GM12878 (cell line): ENCODE measurements at regions not wholly inside any gene's neighbourhood (a gene's known extent, or its start where the extent isn't known, plus 50 kb on each side); places are given as distances from the start of the nearest gene placed in this dataset.

Experiments used
- ATAC-seq: fragments of 200-7000 bp; cut with Tn5 transposase; 3 replicates; pipeline ENCODE4 v1.9.1; 2020; ENCODE audit warnings: mild to moderate bottlenecking, moderate library complexity
- BruUV-seq: library from RNA; stranded (reverse); fragments of 400-500 nt; replicated peaks from 2 replicates; lab custom pipeline; 2021; lab: Mats Ljungman, UMichigan
- CTCF ChIA-PET: fragments of 300-600 bp; sonication (Branson Sonifier 250); formaldehyde crosslinking; extraction: SDS; loops from one replicate; lab custom pipeline; 2021; ENCODE audit warnings: inconsistent platforms; lab: Yijun Ruan, JAX
- POLR2A ChIA-PET: fragments of 350-600 bp; formaldehyde crosslinking; extraction: SDS; loops from one replicate; lab custom pipeline; 2021; ENCODE audit warnings: inconsistent platforms; lab: Charles Lee
- RAD21 ChIA-PET: fragments of 300-600 bp; sonication (Branson Sonifier 250); formaldehyde crosslinking; loops from one replicate; lab custom pipeline; 2023; ENCODE audit warnings: antibody characterized with exemption; ENCODE audit not compliant: unreplicated experiment; lab: Charles Lee
- SMC1A ChIA-PET: fragments of 300-600 bp; sonication (Branson Sonifier 250); formaldehyde crosslinking; loops from one replicate; lab custom pipeline; 2023; ENCODE audit not compliant: unreplicated experiment, uncharacterized antibody; lab: Charles Lee
- DNase-seq: peaks from one replicate; pipeline ENCODE4 v3.0.0-alpha.2; 2011; ENCODE audit warnings: low read depth, low spot score
- FAIRE-seq: peaks from 3 replicates; lab custom pipeline; 2011; peaks lifted over from hg19 to GRCh38; lab: Jason Lieb, UNC
- H2AFZ ChIP-seq: 2 replicates; pipeline ENCODE4 v1.6.0; 2011; ENCODE audit warnings: low read depth, low read length, control low read depth; ENCODE audit not compliant: control insufficient read depth
- H3K27ac ChIP-seq: 2 replicates; pipeline ENCODE4 v1.5.1; 2011; ENCODE audit warnings: control low read depth; ENCODE audit not compliant: control insufficient read depth, insufficient read depth
- H3K27me3 ChIP-seq, 2 experiments: replicated peaks in 1 of 2; 2 replicates each; pipeline versions ENCODE4 v1.6.0 to v1.6.1; 2011; ENCODE audit warnings: low read length in 1 of 2; ENCODE audit not compliant: control insufficient read depth in 2 of 2, insufficient read depth in 2 of 2
- H3K36me3 ChIP-seq, 2 experiments: 2 replicates each; pipeline ENCODE4 v1.5.1; 2011; ENCODE audit warnings: low read length in 1 of 2; ENCODE audit not compliant: control insufficient read depth in 2 of 2, insufficient read depth in 2 of 2
- H3K4me1 ChIP-seq: 2 replicates; pipeline ENCODE4 v1.6.1; 2011; ENCODE audit warnings: mild to moderate bottlenecking, low read length, moderate library complexity, mixed read lengths; ENCODE audit not compliant: control insufficient read depth, insufficient read depth
- H3K4me2 ChIP-seq: 2 replicates; pipeline ENCODE4 v1.6.0; 2011; ENCODE audit warnings: control low read depth; ENCODE audit not compliant: control insufficient read depth, insufficient read depth
- H3K4me3 ChIP-seq: fragments of 200-600 bp; sonication (generic); 2 replicates; pipeline ENCODE4 v1.5.1; 2016
- H3K79me2 ChIP-seq: 2 replicates; pipeline ENCODE4 v1.6.0; 2011; ENCODE audit warnings: low read length; ENCODE audit not compliant: control insufficient read depth, insufficient read depth
- H3K9ac ChIP-seq: 2 replicates; pipeline ENCODE4 v1.8.0; 2011; ENCODE audit warnings: low read length, control low read depth, mixed read lengths; ENCODE audit not compliant: control insufficient read depth, insufficient read depth
- H3K9me3 ChIP-seq: replicated peaks from 3 replicates; pipeline ENCODE4 v1.5.1; 2011; ENCODE audit warnings: mild to moderate bottlenecking, low read length; ENCODE audit not compliant: control insufficient read depth, insufficient read depth
- H4K20me1 ChIP-seq: 2 replicates; pipeline ENCODE4 v1.6.0; 2011; ENCODE audit not compliant: control insufficient read depth, insufficient read depth
- E4F1 ChIP-seq: fragments of 450-650 bp; IDR thresholded peaks from 2 replicates; pipeline ENCODE4 v1.6.1; 2018; ENCODE audit warnings: borderline replicate concordance, mild to moderate bottlenecking; ENCODE audit not compliant: partially characterized antibody
- FOS ChIP-seq: IDR thresholded peaks from 3 replicates; pipeline ENCODE4 v1.6.1; 2011; ENCODE audit warnings: borderline replicate concordance; ENCODE audit not compliant: insufficient read length; ENCODE audit errors: extremely low read depth
- FOXK2 ChIP-seq: fragments of 450-650 bp; IDR thresholded peaks from 2 replicates; pipeline ENCODE4 v1.6.1; 2017; ENCODE audit warnings: mild to moderate bottlenecking, moderate library complexity
- GABPA ChIP-seq: IDR thresholded peaks from 2 replicates; pipeline ENCODE4 v1.6.1; 2014; ENCODE audit warnings: antibody characterized with exemption, low read depth, mild to moderate bottlenecking, inconsistent platforms
- IRF5 ChIP-seq: fragments of 450-650 bp; IDR thresholded peaks from 2 replicates; pipeline ENCODE4 v1.6.1; 2017; ENCODE audit warnings: borderline replicate concordance
- NFYB ChIP-seq: IDR thresholded peaks from 2 replicates; pipeline ENCODE4 v1.6.1; 2011; ENCODE audit warnings: low read depth, mild to moderate bottlenecking, low read length, improper control_type of control experiment, moderate library complexity; ENCODE audit not compliant: insufficient read depth
- NKRF ChIP-seq: fragments of 450-650 bp; conservative IDR thresholded peaks from 2 replicates; pipeline ENCODE4 v1.6.1; 2017; ENCODE audit warnings: mild to moderate bottlenecking, moderate library complexity
- RB1 ChIP-seq: fragments of 450-650 bp; formaldehyde crosslinking; IDR thresholded peaks from 2 replicates; pipeline ENCODE4 v1.6.1; 2017; ENCODE audit warnings: mild to moderate bottlenecking, borderline replicate concordance
- WGBS: methylation state at CpG from one replicate; pipeline ENCODE4 v1.1.6; 2016; ENCODE audit warnings: low lambda C conversion rate; ENCODE audit not compliant: insufficient replicate concordance, insufficient coverage; ENCODE audit errors: missing lambda C conversion rate; 5-methylcytosine and 5-hydroxymethylcytosine counted together
- in situ Hi-C: fragments of 300-500 bp; cut with MboI; formaldehyde crosslinking; loops from 9 replicates; pipeline ENCODE4 v1.14.3; 2018; ENCODE audit warnings: mixed read lengths
- intact Hi-C: fragments of 100-400 bp; cut with micrococcal nuclease; formaldehyde crosslinking; loops from one replicate; pipeline ENCODE4 v1.14.2; 2022; ENCODE audit not compliant: unreplicated experiment
- TF ChIP-seq, protein P1 (sequence below): IDR thresholded peaks from 2 replicates; pipeline ENCODE4 v1.6.1; 2012; ENCODE audit warnings: low read length, inconsistent platforms
- TF ChIP-seq, protein P2 (sequence below): fragments of 450-650 bp; IDR thresholded peaks from 2 replicates; pipeline ENCODE4 v1.6.1; 2017; ENCODE audit warnings: mild to moderate bottlenecking, moderate library complexity
- TF ChIP-seq, protein P3 (sequence below): IDR thresholded peaks from 2 replicates; pipeline ENCODE4 v1.6.1; 2011; ENCODE audit warnings: mild to moderate bottlenecking, low read depth, low read length, moderate library complexity; ENCODE audit not compliant: insufficient replicate concordance

GRCh38 chr3:164479978-164480377 lies 598.3 kb downstream of the SI start:
- no peaks in the 10 kb centered on the region for H3K9me3 ChIP-seq
- in situ Hi-C loops (no loop called here), intact Hi-C loops (no loop called here)
- H3K4me2 ChIP-seq, result no peak overlapping the region
- RAD21 ChIA-PET, result interaction anchor here (0.6 kb wide), 1 partner anchor 401 kb away, joined by 3 read pairs; no protein-coding TSS in a partner anchor
- H3K27me3 ChIP-seq, result no peaks in the 10 kb centered on the region
- no peaks in the 10 kb centered on the region for H3K36me3 ChIP-seq
- no peaks in the 10 kb centered on the region for H3K79me2 ChIP-seq
- SMC1A ChIA-PET, result interaction anchor here (1.4 kb wide), 1 partner anchor 15 kb away, joined by 3 read pairs; no protein-coding TSS in a partner anchor
- POLR2A ChIA-PET, result no interaction called here
- no peak overlapping the region for H3K4me3 ChIP-seq
- no peaks in the 10 kb centered on the region for H3K4me1 ChIP-seq
- no peak for FAIRE-seq
- BruUV-seq, result no TSS peak
- H3K27ac ChIP-seq, result no peak overlapping the region
- H3K9ac ChIP-seq, result no peak overlapping the region
- CTCF ChIA-PET, result no interaction called here
- H4K20me1 ChIP-seq, result no peaks in the 10 kb centered on the region
- WGBS, result 0% methylated on average over 1 of the region's 1 CpG
- no peak for ATAC-seq
- H2AFZ ChIP-seq, result no peak overlapping the region
- DNase-seq, result no peak
- no peak for TF ChIP-seq NKRF
- TF ChIP-seq FOXK2, result no peak
- TF ChIP-seq GABPA, result no peak
- no peak for TF ChIP-seq RB1
- TF ChIP-seq NFYB, result no peak
- TF ChIP-seq, protein P1, sequence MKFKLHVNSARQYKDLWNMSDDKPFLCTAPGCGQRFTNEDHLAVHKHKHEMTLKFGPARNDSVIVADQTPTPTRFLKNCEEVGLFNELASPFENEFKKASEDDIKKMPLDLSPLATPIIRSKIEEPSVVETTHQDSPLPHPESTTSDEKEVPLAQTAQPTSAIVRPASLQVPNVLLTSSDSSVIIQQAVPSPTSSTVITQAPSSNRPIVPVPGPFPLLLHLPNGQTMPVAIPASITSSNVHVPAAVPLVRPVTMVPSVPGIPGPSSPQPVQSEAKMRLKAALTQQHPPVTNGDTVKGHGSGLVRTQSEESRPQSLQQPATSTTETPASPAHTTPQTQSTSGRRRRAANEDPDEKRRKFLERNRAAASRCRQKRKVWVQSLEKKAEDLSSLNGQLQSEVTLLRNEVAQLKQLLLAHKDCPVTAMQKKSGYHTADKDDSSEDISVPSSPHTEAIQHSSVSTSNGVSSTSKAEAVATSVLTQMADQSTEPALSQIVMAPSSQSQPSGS, result no peak
- TF ChIP-seq FOS, result no peak
- TF ChIP-seq, protein P2, sequence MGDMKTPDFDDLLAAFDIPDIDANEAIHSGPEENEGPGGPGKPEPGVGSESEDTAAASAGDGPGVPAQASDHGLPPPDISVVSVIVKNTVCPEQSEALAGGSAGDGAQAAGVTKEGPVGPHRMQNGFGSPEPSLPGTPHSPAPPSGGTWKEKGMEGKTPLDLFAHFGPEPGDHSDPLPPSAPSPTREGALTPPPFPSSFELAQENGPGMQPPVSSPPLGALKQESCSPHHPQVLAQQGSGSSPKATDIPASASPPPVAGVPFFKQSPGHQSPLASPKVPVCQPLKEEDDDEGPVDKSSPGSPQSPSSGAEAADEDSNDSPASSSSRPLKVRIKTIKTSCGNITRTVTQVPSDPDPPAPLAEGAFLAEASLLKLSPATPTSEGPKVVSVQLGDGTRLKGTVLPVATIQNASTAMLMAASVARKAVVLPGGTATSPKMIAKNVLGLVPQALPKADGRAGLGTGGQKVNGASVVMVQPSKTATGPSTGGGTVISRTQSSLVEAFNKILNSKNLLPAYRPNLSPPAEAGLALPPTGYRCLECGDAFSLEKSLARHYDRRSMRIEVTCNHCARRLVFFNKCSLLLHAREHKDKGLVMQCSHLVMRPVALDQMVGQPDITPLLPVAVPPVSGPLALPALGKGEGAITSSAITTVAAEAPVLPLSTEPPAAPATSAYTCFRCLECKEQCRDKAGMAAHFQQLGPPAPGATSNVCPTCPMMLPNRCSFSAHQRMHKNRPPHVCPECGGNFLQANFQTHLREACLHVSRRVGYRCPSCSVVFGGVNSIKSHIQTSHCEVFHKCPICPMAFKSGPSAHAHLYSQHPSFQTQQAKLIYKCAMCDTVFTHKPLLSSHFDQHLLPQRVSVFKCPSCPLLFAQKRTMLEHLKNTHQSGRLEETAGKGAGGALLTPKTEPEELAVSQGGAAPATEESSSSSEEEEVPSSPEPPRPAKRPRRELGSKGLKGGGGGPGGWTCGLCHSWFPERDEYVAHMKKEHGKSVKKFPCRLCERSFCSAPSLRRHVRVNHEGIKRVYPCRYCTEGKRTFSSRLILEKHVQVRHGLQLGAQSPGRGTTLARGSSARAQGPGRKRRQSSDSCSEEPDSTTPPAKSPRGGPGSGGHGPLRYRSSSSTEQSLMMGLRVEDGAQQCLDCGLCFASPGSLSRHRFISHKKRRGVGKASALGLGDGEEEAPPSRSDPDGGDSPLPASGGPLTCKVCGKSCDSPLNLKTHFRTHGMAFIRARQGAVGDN, result no peak
- TF ChIP-seq, protein P3, sequence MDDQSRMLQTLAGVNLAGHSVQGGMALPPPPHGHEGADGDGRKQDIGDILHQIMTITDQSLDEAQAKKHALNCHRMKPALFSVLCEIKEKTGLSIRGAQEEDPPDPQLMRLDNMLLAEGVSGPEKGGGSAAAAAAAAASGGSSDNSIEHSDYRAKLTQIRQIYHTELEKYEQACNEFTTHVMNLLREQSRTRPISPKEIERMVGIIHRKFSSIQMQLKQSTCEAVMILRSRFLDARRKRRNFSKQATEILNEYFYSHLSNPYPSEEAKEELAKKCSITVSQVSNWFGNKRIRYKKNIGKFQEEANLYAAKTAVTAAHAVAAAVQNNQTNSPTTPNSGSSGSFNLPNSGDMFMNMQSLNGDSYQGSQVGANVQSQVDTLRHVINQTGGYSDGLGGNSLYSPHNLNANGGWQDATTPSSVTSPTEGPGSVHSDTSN, result no peak
- TF ChIP-seq IRF5, result no peak
- no peak for TF ChIP-seq E4F1
